A673 (cell line): ENCODE measurements at regions not wholly inside any gene's neighbourhood (a gene's known extent, or its start where the extent isn't known, plus 50 kb on each side); places are given as distances from the start of the nearest gene placed in this dataset.

Experiments
- BruUV-seq: library from RNA; stranded (reverse); fragments of 400-500 nt; replicated peaks from 2 replicates; lab custom pipeline; 2021; lab: Mats Ljungman, UMichigan
- CTCF ChIA-PET: fragments of 300-600 bp; sonication (Branson Sonifier 250); formaldehyde crosslinking; loops from one replicate; lab custom pipeline; 2022; ENCODE audit warnings: antibody characterized with exemption; lab: Charles Lee
- POLR2A ChIA-PET: fragments of 300-600 bp; sonication (Branson Sonifier 250); formaldehyde crosslinking; loops from one replicate; lab custom pipeline; 2022; ENCODE audit warnings: antibody characterized with exemption; ENCODE audit not compliant: low non-redundant PET; lab: Charles Lee
- DNase-seq: peaks from one replicate; pipeline ENCODE4 v3.0.0-alpha.2; 2015; ENCODE audit warnings: low spot score
- H3K27ac ChIP-seq: fragments of 200-600 bp; sonication (generic); 2 replicates; pipeline ENCODE4 v1.5.1; 2016; ENCODE audit warnings: mixed run types, low read depth, mild to moderate bottlenecking, mixed read lengths, antibody characterized with exemption, low read length; ENCODE audit not compliant: poor library complexity, severe bottlenecking
- H3K27me3 ChIP-seq: fragments of 200-600 bp; sonication (generic); replicated peaks from 2 replicates; pipeline ENCODE4 v1.6.1; 2017; ENCODE audit warnings: mixed run types, low read depth, mild to moderate bottlenecking, mixed read lengths, antibody characterized with exemption, low read length; ENCODE audit not compliant: insufficient read depth, poor library complexity
- H3K36me3 ChIP-seq: fragments of 200-600 bp; sonication (generic); 2 replicates; pipeline ENCODE4 v1.6.1; 2016; ENCODE audit warnings: mixed run types, mild to moderate bottlenecking, mixed read lengths, antibody characterized with exemption, low read length; ENCODE audit not compliant: insufficient read depth, poor library complexity, severe bottlenecking
- H3K4me1 ChIP-seq: fragments of 200-600 bp; sonication (generic); 2 replicates; pipeline ENCODE4 v1.6.1; 2017; ENCODE audit warnings: mixed run types, mild to moderate bottlenecking, mixed read lengths, antibody characterized with exemption, low read length; ENCODE audit not compliant: insufficient read depth, poor library complexity, severe bottlenecking
- H3K4me3 ChIP-seq: fragments of 200-600 bp; sonication (generic); 2 replicates; pipeline ENCODE4 v1.5.1; 2016; ENCODE audit warnings: low read depth, mixed run types, mild to moderate bottlenecking, mixed read lengths, low read length; ENCODE audit not compliant: poor library complexity, severe bottlenecking
- H3K9me3 ChIP-seq: fragments of 200-600 bp; sonication (generic); 2 replicates; pipeline ENCODE4 v1.6.1; 2016; ENCODE audit warnings: mixed run types, low read depth, mild to moderate bottlenecking, mixed read lengths, antibody characterized with exemption, low read length; ENCODE audit not compliant: poor library complexity, severe bottlenecking
- CTCF ChIP-seq: fragments of 300-800, 200-600 bp; sonication (generic); conservative IDR thresholded peaks from 2 replicates; pipeline ENCODE4 v1.5.1; 2017; ENCODE audit warnings: low read depth, mild to moderate bottlenecking, antibody characterized with exemption, low read length, moderate library complexity, mixed read lengths
- EZH2 ChIP-seq: fragments of 200-600 bp; sonication (generic); IDR thresholded peaks from 2 replicates; pipeline ENCODE4 v1.6.1; 2017; ENCODE audit warnings: borderline replicate concordance, low read depth, mild to moderate bottlenecking, mixed read lengths, antibody characterized with exemption, low read length; ENCODE audit not compliant: poor library complexity, severe bottlenecking
- intact Hi-C: fragments of 100-400 bp; cut with micrococcal nuclease; formaldehyde crosslinking; loops from one replicate; pipeline ENCODE4 v1.10.0; 2022; ENCODE audit not compliant: unreplicated experiment

DNA sequence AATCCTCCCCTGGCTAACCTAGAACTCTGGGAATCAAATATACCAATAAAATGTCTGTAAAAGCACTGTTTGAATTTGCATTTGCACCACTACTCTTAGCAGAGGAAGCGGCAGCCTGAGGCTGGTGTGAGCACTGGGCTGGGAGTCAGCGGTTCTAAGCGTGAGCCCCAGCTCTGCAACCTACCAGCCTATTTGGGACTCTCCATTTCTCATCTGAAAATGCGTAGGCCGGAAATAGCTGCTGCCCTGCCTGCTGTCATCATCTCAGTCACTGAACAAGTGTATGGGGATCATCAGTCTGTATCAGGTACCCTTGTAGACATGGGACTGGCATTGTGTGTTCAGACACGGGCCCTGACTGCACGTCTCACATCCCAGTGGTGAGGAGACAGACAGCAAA lies 194.3 kb downstream of the ANKRD30B start:
- BruUV-seq: no TSS peak
- no peak for TF ChIP-seq CTCF
- TF ChIP-seq EZH2: no peak
- Histone ChIP-seq H3K36me3 (no peaks in the 10 kb centered on the region), H3K9me3 (peaks cover 2% of the 10 kb centered on the region), H3K27me3 (no peaks in the 10 kb centered on the region), H3K4me1 (no peaks in the 10 kb centered on the region), H3K4me3 (no peak overlapping the region), H3K27ac (no peak overlapping the region)
- ChIA-PET POLR2A (no interaction called here), CTCF (no interaction called here)
- intact Hi-C loops: no loop called here
- no peak for DNase-seq

DNA sequence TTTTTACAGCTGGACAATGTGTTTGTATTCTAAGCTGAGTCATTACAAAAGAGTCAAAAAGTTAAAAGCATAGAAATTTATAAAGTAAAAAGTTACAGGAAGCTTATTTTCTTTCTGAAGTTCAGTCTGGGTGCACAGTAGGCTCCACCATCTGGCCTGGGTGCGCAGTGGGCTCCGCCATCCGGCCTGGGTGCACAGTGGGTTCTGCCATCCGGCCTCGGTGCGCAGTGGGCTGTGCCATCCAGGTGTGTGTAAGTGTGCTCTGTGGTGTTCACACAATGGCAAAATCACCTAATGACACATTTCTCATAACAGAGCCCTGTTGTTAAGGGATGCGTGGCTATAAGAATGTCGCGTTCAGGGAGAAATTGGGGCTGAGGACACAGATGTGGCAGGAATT lies 195.5 kb downstream of the ANKRD30B start:
- peaks cover 2% of the 10 kb centered on the region for H3K9me3 ChIP-seq

DNA sequence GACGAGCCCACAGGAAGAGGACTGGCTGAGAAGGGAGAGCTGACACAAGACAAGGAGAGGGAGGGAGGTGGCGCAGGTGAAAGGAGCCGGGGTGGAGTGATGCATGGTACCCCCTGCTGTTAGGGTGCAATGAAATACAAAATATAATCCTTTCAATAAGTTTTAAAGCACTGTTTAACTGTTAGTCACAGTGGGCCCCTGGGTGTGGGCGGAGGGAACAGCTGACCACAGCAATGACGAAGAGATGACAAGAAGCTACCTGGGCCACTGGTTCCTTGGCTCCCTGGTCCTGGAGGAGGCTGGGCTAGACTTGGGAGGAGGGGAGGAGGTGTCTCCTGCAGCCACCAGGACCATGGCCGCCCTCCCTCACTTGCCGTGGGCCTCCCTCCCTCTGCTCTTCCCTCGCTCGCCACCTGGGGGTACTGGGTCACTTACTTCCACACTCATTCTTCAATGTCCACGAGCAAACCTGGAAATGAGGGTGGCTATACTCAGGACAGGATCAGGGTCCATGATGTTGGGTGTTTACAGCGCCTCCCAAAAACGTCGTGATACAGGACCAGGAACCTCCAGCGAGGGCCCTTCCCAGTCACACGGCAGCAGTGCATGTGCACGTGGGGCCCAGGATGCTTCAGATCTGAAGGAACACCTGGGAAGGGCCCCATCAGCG lies 196.1 kb downstream of the ANKRD30B start:
- BruUV-seq: no TSS peak
- CTCF ChIA-PET: no interaction called here
- H3K27ac ChIP-seq: no peak overlapping the region
- intact Hi-C loops: no loop called here
- peaks cover 2% of the 10 kb centered on the region for H3K9me3 ChIP-seq
- DNase-seq: no peak
- H3K36me3 ChIP-seq: no peaks in the 10 kb centered on the region
- POLR2A ChIA-PET: no interaction called here
- TF ChIP-seq EZH2 (no peak), CTCF (no peak)
- H3K4me1 ChIP-seq: no peaks in the 10 kb centered on the region
- no peaks in the 10 kb centered on the region for H3K27me3 ChIP-seq
- no peak overlapping the region for H3K4me3 ChIP-seq

More for the DNA sequence above, 195.5 kb downstream of the ANKRD30B start:
- intact Hi-C loops: no loop called here
- ChIA-PET POLR2A (no interaction called here), CTCF (no interaction called here)
- Histone ChIP-seq H3K4me3 (no peak overlapping the region), H3K27ac (no peak overlapping the region), H3K27me3 (no peaks in the 10 kb centered on the region), H3K4me1 (no peaks in the 10 kb centered on the region), H3K36me3 (no peaks in the 10 kb centered on the region)
- DNase-seq: no peak
- no TSS peak for BruUV-seq
- TF ChIP-seq EZH2 (no peak), CTCF (no peak)
